Stimulated activated CD8-positive, alpha-beta memory T cell treated with anti-CD3 and anti-CD28 coated beads, Interleukin-15, amount 100 ng/mL, for 1 hour (primary cell): ENCODE measurements at regions not wholly inside any gene's neighbourhood (a gene's known extent, or its start where the extent isn't known, plus 50 kb on each side); places are given as distances from the start of the nearest gene placed in this dataset.
"Not testable (repeated sequence)": the region's sequence is repeated elsewhere in the genome, so short reads cannot be mapped to it uniquely, and the experiment has no call there.

ENCODE experiments used
- DNase-seq: peaks from one replicate; pipeline ENCODE4 v3.0.0-alpha.2; 2020; ENCODE audit warnings: low read depth

DNA sequence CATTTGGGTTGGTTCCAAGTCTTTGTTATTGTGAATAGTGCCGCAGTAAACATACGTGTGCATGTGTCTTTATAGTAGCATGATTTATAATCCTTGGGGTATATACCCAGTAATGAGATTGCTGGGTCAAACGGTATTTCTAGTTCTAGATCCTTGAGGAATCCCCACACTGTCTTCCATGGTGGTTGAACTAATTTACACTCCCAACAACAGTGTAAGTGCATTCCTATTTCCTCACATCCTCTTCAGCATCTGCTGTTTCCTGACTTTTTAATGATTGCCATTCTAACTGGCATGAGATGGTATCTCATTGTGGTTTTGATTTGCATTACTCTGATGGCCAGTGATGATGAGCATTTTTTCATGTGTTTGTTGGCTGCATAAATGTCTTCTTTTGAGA is 580.3 kb upstream of the CLINT1 start:
- not testable (repeated sequence) for DNase-seq

DNA sequence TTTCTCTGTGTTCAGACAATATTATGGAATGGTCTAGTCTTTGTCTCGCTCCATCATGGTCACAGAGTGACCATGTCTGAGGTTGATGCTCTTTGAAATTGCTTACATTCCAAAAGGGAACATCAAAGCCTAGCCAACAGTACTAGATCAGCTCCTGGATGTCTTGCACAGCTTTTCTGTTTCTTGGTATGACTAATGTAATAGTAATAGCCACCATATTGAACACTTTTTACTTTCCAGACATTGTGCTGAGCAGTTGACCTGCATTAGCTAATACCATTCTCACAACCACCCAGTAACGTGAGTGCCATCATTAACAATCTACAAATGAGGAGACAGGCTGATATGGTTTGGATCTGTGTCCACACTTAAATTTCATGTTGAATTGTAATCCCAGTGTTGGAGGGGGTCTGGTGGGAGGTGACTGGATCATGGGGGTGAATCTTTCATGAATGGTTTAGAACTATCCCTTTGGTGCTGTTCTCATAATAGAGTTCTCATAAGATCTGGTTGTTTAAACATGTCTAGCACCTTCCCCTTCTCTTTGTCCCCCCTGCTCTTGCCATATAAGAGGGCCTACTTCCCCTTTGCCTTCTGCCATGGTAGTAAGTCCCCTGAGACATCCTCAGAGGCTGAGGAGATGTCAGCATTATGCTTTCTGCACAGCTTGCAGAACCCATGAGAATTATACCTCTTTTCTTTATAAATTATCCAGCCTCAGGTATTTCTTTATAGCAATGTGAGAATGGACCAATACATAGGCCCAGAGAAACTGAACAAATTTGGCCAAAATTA is 577.5 kb upstream of the CLINT1 start:
- DNase-seq: no peak

DNA sequence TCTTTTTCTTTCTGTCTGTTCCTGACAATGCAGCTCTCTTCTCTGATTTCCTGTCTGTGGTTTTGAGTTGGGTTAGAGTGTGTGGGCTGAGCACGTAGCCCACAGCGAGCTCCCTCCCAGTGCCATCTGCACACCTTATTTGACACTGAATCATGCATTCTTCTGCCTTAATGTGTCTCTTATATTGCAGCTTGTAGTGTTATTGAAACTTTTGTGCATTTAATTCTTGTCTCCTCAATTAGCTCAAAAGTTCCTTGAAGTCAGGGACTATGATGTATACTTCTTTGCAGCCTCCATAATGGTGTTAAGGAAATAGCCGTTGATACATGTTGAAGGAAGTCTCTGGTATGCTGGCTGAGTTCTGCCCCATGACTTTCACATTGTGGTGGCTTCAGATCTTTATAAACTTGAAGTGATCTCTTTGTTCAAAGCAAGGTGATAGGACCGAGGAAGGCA is 576.2 kb upstream of the CLINT1 start:
- no peak for DNase-seq

DNA sequence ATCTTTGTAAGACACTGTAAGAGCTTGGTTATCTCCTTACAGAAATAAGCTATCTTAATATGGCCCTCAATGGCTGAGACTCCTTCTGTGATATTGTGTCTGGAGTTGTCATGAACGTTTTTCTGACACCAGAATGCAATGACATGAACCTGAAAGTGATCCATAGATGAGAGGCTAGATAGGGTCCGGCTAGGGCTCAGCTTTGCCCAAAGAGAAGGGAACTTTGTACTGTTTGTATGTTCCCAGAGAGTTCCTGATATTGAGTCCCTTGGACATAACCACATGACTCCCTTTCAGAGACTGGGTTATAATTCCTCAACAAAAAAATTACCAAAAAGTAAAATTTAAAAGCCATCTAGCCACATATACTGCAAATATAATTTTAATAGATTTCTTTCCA is 575.8 kb upstream of the CLINT1 start:
- no peak for DNase-seq

DNA sequence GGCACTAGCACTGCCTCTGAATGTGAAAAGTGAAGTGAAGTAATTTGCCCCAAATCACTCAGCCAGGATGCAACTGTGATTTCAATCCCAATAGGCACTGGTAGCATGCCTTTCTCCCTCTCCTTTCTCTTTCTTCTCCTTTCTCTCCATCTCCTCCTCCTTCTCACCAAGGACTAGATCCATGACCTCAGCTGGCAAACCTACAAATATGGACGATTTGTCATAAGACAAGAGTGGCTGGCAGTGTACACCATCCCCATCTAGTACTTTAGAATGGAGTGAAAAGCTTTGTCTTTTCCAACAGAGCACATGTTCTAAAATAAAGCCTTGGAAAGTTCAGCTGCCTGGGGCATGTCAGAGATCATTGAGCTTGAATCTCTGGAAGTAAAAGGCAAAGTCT is 574.7 kb upstream of the CLINT1 start:
- DNase-seq: no peak

DNA sequence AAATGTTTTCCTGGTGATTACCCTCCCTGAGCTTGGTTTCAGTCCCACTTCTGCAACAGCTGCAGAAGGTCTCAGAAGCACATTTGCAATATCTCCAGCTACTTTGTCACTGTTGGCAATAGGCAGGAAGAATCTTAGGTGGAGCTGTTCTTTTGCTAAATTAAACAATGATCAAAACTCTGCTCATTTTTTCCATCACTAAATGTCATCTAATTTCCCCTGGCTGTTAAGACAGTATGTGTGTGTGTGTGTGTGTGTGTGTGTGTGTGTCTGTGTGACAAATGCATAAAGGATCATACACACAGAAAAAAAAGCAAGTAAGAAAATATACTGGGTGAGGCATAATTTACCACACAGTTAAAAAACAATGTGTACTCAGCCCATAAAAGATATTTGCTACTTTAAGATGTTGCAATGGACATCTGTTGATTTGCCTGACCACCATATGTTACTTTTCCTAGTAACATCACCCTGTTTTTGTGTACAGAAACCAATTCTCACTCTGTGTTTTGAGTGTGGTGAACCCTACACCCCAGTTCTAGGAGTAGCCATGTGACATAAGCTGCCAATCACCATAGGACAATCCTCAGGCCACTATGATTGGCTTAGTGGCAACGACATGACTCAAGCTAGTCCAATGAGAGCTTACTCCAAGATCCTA is 572.6 kb upstream of the CLINT1 start:
- no peak for DNase-seq

DNA sequence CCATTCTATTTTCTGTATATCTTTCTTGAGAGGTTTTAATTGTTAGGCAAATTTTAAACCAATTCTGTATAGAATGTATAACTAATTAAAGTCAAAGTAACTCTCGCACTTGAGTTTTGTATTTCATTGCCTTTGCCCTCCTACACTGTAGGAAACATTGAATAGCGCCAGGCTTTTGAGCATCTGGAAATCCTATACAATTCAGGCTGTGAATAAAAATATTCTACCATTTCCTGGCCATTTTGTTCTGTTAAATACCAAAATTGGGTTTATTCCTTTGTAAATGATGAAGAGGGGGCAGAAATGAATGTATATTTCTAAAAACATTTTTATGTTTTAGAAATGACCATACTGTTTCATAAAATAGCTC is 571.8 kb upstream of the CLINT1 start:
- no peak for DNase-seq

DNA sequence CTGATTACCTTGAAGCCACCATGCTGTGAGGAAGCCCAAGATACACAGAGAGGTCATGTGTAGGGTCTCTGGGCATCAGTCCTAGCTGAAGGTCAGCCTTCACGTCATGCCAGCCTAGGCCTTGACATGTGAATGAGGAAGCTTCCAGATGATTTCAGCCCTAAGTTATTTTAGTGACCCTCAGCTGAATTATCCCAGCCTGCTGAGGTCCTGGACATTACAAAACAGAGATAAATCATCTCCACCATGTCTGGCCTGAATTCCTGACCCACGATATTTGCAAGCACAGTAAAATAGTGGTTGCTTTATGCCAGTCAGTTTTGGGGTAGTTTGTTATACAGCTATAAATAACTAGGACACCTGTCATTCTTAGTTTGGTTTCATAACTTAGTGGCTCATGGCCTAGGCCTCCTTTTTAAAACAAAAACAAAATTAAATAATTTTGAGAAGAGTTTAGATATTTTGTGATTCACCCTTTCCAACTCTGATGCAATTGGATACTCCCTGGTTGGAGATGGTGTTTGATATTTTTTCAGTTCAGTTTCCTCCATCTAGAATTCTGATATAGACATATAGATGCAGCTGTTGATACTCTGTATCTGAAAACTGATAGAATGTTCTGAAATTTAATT is 571.3 kb upstream of the CLINT1 start:
- DNase-seq: no peak

DNA sequence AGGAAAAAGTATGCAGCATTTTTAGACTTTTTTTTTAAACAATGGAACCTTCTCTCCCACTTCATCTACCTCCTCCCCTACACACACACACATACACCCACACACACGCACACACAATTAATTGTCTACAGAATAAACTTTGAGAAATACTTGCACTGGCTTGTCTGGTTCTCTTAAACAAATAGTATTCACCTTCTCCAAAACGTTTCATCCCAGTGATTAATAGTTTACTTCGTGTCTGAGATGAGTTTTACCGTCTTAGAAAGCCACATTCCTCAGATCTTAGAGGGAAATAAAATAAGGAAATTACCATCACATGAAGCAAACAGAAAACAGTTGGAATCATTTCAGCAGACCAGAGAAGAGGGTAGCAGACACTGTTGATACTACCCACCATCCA is 570.6 kb upstream of the CLINT1 start:
- DNase-seq: no peak

DNA sequence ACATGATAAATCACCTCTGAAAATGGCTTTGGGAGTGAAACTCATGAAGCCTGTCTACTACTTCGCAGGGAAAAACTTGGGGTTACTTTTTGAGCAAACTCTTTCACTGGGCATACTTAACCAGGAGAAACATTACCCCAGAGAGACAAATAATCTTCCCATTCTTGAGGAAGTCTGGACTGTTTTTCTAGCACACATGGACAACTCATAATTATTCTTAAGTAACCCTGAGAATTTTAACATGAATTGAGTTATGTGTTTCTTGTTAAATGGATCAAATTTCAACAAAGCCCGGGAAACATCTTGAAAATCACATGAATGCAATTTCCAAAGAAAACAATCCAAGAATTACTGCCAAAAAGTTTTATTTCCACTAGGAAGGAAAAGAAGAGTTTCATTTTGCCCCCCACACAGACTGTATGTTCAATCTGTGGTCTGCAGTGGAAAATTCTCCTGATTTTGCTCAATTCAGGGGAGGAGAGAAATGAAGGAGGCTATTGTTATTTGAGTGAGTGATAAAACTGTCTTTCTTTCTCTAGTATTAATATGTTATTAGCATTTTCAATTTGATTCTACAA is 564.8 kb upstream of the CLINT1 start:
- no peak for DNase-seq

DNA sequence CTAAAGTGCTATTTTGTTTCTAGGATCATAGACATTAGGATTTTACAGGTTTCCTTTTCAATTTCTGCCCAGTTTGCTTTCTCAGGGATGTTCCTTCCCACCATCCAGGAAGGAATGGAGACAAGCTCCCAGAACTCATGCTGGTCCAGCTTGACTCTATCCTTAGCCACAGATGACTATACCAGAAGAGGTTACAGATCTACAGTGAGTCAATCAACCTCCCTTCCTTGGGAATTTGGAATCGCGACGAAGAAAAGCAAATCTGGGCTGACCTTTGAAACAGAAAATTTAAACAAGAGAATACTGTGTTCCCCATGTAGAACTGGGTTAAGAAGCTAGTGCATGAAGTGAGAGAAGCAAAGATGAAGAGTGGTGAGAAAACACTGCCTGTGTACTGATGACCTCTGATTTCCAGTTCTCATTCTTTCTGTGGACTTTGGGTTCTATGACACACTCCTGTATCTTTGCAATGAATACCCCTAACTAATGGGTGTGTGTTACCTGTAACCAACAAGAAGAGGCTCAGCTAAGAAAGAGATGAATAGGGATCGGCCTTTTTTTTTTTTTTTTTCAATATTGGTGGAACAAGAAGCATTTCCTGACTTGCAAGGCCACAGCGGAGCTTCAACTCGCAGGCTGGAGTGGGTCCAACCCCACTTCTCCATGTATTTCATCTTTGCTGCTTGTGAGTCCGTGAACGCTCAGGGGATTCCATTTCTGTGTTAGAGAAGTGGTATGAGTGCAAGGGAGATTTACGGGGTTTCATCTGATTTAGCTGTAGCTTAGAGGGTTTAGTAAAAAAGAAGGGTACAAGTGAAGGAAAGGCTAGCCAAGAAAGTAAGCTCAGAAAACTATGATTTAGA is 563.9 kb upstream of the CLINT1 start:
- no peak for DNase-seq

DNA sequence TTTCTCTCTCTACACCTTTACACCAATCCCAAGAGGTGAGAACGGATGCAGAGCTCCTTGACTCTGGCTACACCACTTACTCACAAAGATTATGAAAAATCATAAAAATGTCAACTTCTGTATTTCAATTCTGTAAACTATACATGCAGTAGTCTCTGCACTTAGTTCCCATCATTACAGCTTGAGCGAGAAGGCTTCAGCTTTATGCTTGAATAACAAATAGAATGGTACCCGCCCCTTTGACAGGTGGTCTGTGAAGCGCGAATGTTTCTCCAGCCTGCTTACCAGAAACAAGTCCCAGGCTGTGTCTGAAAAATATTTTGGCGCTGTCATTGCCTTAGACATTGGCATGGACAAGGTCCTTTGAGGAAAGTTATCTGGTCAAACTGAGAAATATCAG is 562.4 kb upstream of the CLINT1 start:
- DNase-seq: no peak

DNA sequence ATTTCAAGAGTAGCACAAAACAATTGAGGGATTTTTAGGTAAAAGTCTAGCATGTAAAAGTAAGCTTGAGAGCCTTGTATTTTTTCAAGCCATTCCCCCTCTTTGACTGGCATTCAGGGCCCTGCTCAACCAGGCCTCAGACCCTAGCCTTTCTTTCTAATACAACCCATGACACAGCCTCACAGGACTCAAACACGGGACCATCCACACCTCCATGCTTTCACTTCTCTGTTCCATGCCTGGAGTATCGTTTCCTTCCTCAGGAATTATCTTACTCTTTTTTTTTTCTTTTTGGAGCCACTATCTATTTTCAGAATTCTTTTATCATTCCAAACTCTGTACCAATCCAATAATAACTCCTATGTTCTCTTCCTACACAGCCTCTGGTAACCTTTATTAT is 560.2 kb upstream of the CLINT1 start:
- DNase-seq: no peak

DNA sequence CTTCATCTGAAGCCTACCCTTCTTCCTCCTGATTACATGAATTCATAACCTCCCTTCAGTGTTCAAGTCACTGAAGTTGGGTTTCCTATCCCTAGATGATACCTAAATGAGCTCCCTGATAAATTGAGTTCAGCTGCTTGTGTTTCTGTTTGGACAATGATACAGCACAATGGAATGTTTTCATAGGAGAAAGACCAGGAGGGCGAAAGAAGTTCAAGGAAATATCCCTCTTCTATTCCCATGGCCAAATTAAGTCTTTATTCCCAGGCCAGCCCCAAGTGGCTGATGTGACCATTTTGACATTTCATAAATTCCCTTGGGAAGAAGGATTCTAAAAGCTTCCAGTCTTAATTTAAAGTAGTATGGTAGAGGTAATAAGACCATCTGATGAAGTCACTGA is 555.8 kb upstream of the CLINT1 start:
- DNase-seq: no peak

DNA sequence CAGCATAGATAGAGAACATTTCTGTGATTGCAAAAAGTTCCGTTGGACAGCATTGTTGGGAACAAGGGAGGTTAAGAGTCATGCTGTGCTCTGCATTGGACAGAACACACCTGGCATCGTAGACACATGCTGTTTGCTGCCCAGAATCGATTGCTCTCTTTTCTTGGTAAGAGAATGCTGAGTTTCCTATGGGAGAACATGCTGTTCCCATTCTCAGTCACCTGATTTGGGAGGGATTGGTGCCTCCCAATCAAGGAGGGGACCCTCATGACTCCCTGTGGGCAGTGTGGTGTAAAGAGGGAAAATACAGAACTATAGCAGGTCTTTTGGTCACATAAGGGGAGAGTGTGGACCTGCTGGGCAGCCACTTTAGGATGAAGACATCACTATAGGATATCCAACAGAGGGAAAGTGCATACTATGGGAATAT is 555.4 kb upstream of the CLINT1 start:
- DNase-seq: no peak

DNA sequence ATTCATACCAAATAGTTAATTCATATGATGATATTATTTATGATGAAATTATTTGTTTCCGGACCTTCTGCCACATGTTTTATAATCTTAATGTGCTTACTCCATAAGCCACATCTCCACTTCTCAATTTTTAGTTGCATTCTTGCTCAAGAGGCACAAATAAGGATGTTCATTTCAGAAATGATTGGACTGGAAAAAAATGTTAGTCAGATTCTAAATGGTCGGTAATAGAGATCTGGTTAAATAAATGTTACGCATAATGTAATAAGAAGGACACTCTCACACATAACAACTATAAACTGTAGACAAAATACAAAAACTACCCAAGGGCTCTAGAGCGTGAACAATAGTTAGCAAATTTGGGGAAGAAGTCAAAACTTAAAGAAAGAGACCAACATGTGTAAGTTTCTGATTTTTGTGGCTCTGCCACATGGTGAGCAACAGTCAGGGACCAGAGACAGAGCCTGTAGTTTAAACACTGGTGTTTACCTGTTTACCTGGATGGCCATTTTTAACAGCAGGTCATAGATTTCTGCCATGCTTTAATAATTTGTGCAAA is 554.3 kb upstream of the CLINT1 start:
- DNase-seq: no peak

DNA sequence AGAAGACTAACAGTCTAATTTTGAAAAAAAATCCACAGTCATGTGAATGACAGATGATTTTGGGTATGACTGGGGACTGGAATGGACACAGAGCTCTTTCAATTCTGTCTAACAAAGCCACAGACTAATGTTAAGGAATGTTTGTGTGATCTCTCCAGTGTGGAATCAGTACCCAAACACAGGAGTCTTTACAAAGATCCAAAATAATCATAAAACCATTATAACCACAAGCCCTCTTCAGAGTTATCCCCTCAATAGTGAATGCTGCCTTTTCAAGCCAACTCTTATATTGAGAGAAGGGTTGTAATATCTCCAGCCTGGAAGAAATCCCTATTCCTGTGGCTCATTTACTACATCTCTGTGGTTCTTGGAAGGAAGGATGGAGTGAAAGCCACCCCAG is 552.0 kb upstream of the CLINT1 start:
- no peak for DNase-seq

DNA sequence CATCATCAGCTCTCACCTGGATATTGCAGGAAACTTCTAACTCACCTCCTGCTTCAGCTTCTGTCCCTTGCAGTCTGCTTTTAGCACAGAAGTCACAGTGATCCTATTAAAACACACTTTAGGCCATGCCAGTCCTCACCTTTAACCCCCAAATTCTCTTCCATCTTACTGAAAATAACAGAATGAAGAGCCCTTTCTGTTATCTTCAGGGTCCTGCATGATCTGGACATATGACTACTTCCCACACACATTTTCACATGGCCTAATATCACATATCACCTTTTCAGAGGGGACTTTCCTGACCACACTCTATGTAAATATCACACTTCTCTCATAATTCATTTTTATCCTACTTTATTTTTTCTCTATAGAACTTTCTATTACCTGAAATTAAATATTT is 550.6 kb upstream of the CLINT1 start:
- DNase-seq: no peak

DNA sequence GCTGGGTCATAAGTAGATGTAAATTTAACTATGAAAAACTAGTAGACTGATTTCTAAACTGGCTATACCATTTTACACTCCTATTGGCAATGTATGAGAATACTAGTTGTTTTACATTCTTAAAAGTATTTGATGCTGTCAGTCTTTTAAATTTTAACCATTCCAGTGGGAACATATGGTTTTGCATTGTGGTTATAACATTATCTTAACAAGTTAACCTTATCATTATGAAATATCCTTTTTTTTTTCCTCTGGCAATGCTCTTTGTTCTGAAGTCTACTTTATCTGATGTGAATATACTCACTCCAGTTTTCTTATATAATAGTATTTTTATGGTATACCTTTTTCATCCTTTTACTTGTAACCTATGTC is 548.9 kb upstream of the CLINT1 start:
- DNase-seq: no peak

DNA sequence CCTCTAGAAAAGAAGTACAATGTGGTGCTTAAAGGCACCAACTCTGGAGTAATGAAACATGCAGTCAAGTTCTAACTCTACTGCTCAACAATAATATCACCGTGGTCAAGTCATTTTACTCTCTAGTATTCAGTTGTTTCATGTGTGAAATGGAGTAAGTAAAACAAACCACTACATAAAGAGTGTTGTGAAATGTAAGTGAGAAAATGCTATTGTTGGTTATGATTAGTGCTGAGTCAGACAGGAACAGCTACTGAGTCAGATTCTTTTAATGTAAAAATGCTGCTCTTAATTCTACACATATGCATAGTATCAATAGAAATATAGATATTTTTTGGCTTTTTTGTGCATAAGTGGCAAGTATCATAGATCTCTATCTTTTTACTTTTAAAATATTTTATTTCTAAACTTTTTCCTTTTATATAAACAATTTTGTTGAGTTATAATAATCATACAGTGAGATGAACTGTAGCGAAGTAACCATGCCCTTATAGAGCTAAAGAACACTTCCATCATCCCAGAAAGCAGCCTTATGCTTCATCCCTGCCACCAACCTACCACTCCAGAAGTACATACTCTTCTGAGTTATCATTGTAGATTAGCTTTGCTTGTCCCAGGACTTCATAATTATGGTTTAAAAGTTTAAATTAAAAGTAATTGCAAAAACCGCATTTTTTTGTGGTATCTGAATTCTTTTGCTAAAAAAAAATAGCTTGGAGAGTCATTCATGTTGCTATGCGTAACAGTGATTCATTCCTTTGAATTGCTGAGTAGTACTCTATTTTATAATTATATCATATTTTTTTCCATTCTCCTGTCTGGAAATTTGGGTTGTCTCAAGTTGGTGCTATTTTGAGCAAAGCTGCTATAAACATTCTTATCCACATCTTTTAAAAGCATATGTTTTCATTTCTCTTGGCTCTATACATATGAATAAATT is 548.2 kb upstream of the CLINT1 start:
- no peak for DNase-seq
